Activated CD8-positive, alpha-beta T cell treated with anti-CD3 and anti-CD28 coated beads, Interleukin-2, amount 10 ng/mL, durations not matched to agents 7 days and 5 days (primary cell): ENCODE measurements at regions not wholly inside any gene's neighbourhood (a gene's known extent, or its start where the extent isn't known, plus 50 kb on each side); places are given as distances from the start of the nearest gene placed in this dataset.

Experiments used
- ATAC-seq: fragments of 150-1000 bp; cut with Tn5 transposase; one replicate; pipeline ENCODE4 v1.10.0; 2021; ENCODE audit warnings: moderate library complexity
- CTCF ChIA-PET: fragments of 350-600 bp; sonication (Branson Sonifier 250); formaldehyde crosslinking; loops from one replicate; lab custom pipeline; 2021; ENCODE audit warnings: antibody characterized with exemption; lab: Charles Lee
- POLR2A ChIA-PET: fragments of 350-600 bp; sonication (Branson Sonifier 250); formaldehyde crosslinking; loops from one replicate; lab custom pipeline; 2021; ENCODE audit warnings: antibody characterized with exemption; lab: Charles Lee
- DNase-seq: peaks from one replicate; pipeline ENCODE4 v3.0.0-alpha.2; 2020
- H3K27ac Mint-ChIP-seq: one replicate; pipeline ENCODE4 v1.8.0; 2021; ENCODE audit warnings: mild to moderate bottlenecking, mixed read lengths
- H3K27me3 Mint-ChIP-seq: one replicate; pipeline ENCODE4 v1.8.0; 2021; ENCODE audit warnings: low read depth, mixed read lengths
- H3K36me3 Mint-ChIP-seq: one replicate; pipeline ENCODE4 v1.8.0; 2021; ENCODE audit warnings: low read depth, mixed read lengths
- H3K4me1 Mint-ChIP-seq: one replicate; pipeline ENCODE4 v1.8.0; 2021; ENCODE audit warnings: low read depth, mixed read lengths
- H3K4me3 Mint-ChIP-seq: one replicate; pipeline ENCODE4 v1.8.0; 2021; ENCODE audit warnings: mild to moderate bottlenecking, mixed read lengths
- H3K9me3 Mint-ChIP-seq: one replicate; pipeline ENCODE4 v1.8.0; 2022; ENCODE audit warnings: mixed read lengths; ENCODE audit not compliant: insufficient read depth

- ChIA-PET CTCF (no interaction called here), POLR2A (no interaction called here)
- Mint-ChIP-seq H3K36me3 (no peaks in the 10 kb centered on the region), H3K27me3 (no peaks in the 10 kb centered on the region), H3K4me1 (no peaks in the 10 kb centered on the region), H3K9me3 (no peaks in the 10 kb centered on the region), H3K27ac (no peak overlapping the region), H3K4me3 (no peak overlapping the region)
- DNase-seq (no peak), ATAC-seq (no peak)
Observed at GRCh38 chr4:124181039-124181438, 531.5 kb downstream of the ANKRD50 start.

- Mint-ChIP-seq H3K36me3 (no peaks in the 10 kb centered on the region), H3K4me3 (no peak overlapping the region), H3K4me1 (no peaks in the 10 kb centered on the region), H3K27ac (no peak overlapping the region), H3K9me3 (no peaks in the 10 kb centered on the region), H3K27me3 (no peaks in the 10 kb centered on the region)
- no peak for ATAC-seq
- CTCF ChIA-PET: no interaction called here
- no peak for DNase-seq
- POLR2A ChIA-PET: no interaction called here
Observed at GRCh38 chr4:124183231-124183630, 529.3 kb downstream of the ANKRD50 start.

- no peaks in the 10 kb centered on the region for H3K36me3 Mint-ChIP-seq
- DNase-seq: no peak
- H3K27me3 Mint-ChIP-seq: no peaks in the 10 kb centered on the region
- POLR2A ChIA-PET: no interaction called here
- CTCF ChIA-PET: interaction anchor here (0.8 kb wide), 1 partner anchor 411 kb away, joined by 3 read pairs; no protein-coding TSS in a partner anchor
- no peaks in the 10 kb centered on the region for H3K4me1 Mint-ChIP-seq
- no peak for ATAC-seq
- H3K9me3 Mint-ChIP-seq: no peaks in the 10 kb centered on the region
- no peak overlapping the region for H3K27ac Mint-ChIP-seq
- no peak overlapping the region for H3K4me3 Mint-ChIP-seq
Observed at GRCh38 chr4:124183926-124184325, 528.6 kb downstream of the ANKRD50 start.

- Mint-ChIP-seq H3K27ac (no peak overlapping the region), H3K4me1 (no peaks in the 10 kb centered on the region), H3K9me3 (no peaks in the 10 kb centered on the region), H3K4me3 (no peak overlapping the region), H3K36me3 (no peaks in the 10 kb centered on the region), H3K27me3 (no peaks in the 10 kb centered on the region)
- POLR2A ChIA-PET: no interaction called here
- DNase-seq (no peak), ATAC-seq (no peak)
- CTCF ChIA-PET: no interaction called here
Observed at GRCh38 chr4:124184792-124185191, 527.7 kb downstream of the ANKRD50 start.

GRCh38 chr4:124188595-124188994 is 523.9 kb downstream of the ANKRD50 start:
- no peak for DNase-seq
- ATAC-seq: no peak
- no peaks in the 10 kb centered on the region for H3K36me3 Mint-ChIP-seq
- H3K27ac Mint-ChIP-seq: no peak overlapping the region
- no peaks in the 10 kb centered on the region for H3K4me1 Mint-ChIP-seq
- H3K27me3 Mint-ChIP-seq: no peaks in the 10 kb centered on the region
- ChIA-PET POLR2A (interaction anchor here (0.6 kb wide), 1 partner anchor 163 kb away, joined by 3 read pairs; no protein-coding TSS in a partner anchor), CTCF (no interaction called here)
- no peaks in the 10 kb centered on the region for H3K9me3 Mint-ChIP-seq
- H3K4me3 Mint-ChIP-seq: no peak overlapping the region

- no peak overlapping the region for H3K27ac Mint-ChIP-seq
- no peaks in the 10 kb centered on the region for H3K36me3 Mint-ChIP-seq
- POLR2A ChIA-PET: no interaction called here
- ATAC-seq (no peak), DNase-seq (no peak)
- H3K4me3 Mint-ChIP-seq: no peak overlapping the region
- no peaks in the 10 kb centered on the region for H3K4me1 Mint-ChIP-seq
- CTCF ChIA-PET: no interaction called here
- no peaks in the 10 kb centered on the region for H3K27me3 Mint-ChIP-seq
- no peaks in the 10 kb centered on the region for H3K9me3 Mint-ChIP-seq
Observed at GRCh38 chr4:124189545-124189944, 523.0 kb downstream of the ANKRD50 start.

GRCh38 chr4:124191329-124191728 is 521.2 kb downstream of the ANKRD50 start:
- CTCF ChIA-PET: no interaction called here
- DNase-seq (no peak), ATAC-seq (no peak)
- POLR2A ChIA-PET: no interaction called here
- H3K9me3 Mint-ChIP-seq: no peaks in the 10 kb centered on the region
- no peak overlapping the region for H3K4me3 Mint-ChIP-seq
- no peak overlapping the region for H3K27ac Mint-ChIP-seq
- H3K36me3 Mint-ChIP-seq: no peaks in the 10 kb centered on the region
- no peaks in the 10 kb centered on the region for H3K27me3 Mint-ChIP-seq
- no peaks in the 10 kb centered on the region for H3K4me1 Mint-ChIP-seq

GRCh38 chr4:124192544-124192943 is 520.0 kb downstream of the ANKRD50 start:
- Mint-ChIP-seq H3K4me1 (no peaks in the 10 kb centered on the region), H3K4me3 (no peak overlapping the region), H3K36me3 (no peaks in the 10 kb centered on the region), H3K9me3 (no peaks in the 10 kb centered on the region), H3K27me3 (no peaks in the 10 kb centered on the region), H3K27ac (no peak overlapping the region)
- DNase-seq: no peak
- no peak for ATAC-seq
- CTCF ChIA-PET: no interaction called here
- POLR2A ChIA-PET: no interaction called here

- Mint-ChIP-seq H3K27me3 (no peaks in the 10 kb centered on the region), H3K27ac (no peak overlapping the region), H3K4me3 (no peak overlapping the region), H3K9me3 (no peaks in the 10 kb centered on the region), H3K4me1 (no peaks in the 10 kb centered on the region), H3K36me3 (no peaks in the 10 kb centered on the region)
- DNase-seq (no peak), ATAC-seq (no peak)
- ChIA-PET CTCF (no interaction called here), POLR2A (no interaction called here)
Observed at GRCh38 chr4:124199185-124199584, 513.3 kb downstream of the ANKRD50 start.

- DNase-seq (no peak), ATAC-seq (no peak)
- Mint-ChIP-seq H3K4me3 (no peak overlapping the region), H3K4me1 (no peaks in the 10 kb centered on the region), H3K27me3 (no peaks in the 10 kb centered on the region), H3K36me3 (no peaks in the 10 kb centered on the region), H3K27ac (no peak overlapping the region), H3K9me3 (no peaks in the 10 kb centered on the region)
- CTCF ChIA-PET: no interaction called here
- POLR2A ChIA-PET: interaction anchor here (0.7 kb wide), 1 partner anchor 1024 kb away, joined by 5 read pairs; no protein-coding TSS in a partner anchor
Observed at GRCh38 chr4:124199755-124200154, 512.8 kb downstream of the ANKRD50 start.

- CTCF ChIA-PET: no interaction called here
- Mint-ChIP-seq H3K4me1 (no peaks in the 10 kb centered on the region), H3K9me3 (no peaks in the 10 kb centered on the region), H3K27me3 (no peaks in the 10 kb centered on the region), H3K4me3 (no peak overlapping the region), H3K27ac (no peak overlapping the region), H3K36me3 (no peaks in the 10 kb centered on the region)
- DNase-seq (no peak), ATAC-seq (no peak)
- POLR2A ChIA-PET: no interaction called here
Observed at GRCh38 chr4:124201636-124202035, 510.9 kb downstream of the ANKRD50 start.

GRCh38 chr4:124202099-124202498 is 510.4 kb downstream of the ANKRD50 start:
- Mint-ChIP-seq H3K4me1 (no peaks in the 10 kb centered on the region), H3K36me3 (no peaks in the 10 kb centered on the region), H3K4me3 (no peak overlapping the region), H3K9me3 (no peaks in the 10 kb centered on the region), H3K27me3 (no peaks in the 10 kb centered on the region), H3K27ac (no peak overlapping the region)
- DNase-seq: no peak
- CTCF ChIA-PET: no interaction called here
- no peak for ATAC-seq
- POLR2A ChIA-PET: no interaction called here

- Mint-ChIP-seq H3K36me3 (no peaks in the 10 kb centered on the region), H3K4me3 (no peak overlapping the region), H3K9me3 (no peaks in the 10 kb centered on the region), H3K27ac (no peak overlapping the region), H3K4me1 (no peaks in the 10 kb centered on the region), H3K27me3 (no peaks in the 10 kb centered on the region)
- ATAC-seq: no peak
- no peak for DNase-seq
- ChIA-PET POLR2A (no interaction called here), CTCF (no interaction called here)
Observed at GRCh38 chr4:124203613-124204238, 508.8 kb downstream of the ANKRD50 start.
